Dedifferentiated amniotic fluid mesenchymal stem cell (primary cell): ENCODE measurements at regions not wholly inside any gene's neighbourhood (a gene's known extent, or its start where the extent isn't known, plus 50 kb on each side); places are given as distances from the start of the nearest gene placed in this dataset.
A peak's percentile ranks its signal among the peaks of the same experiment; 100 is the strongest.
"Not testable (repeated sequence)": the region's sequence is repeated elsewhere in the genome, so short reads cannot be mapped to it uniquely, and the experiment has no call there.

Source experiments
- DNase-seq: peaks from one replicate; pipeline ENCODE4 v3.0.0-alpha.2; 2016; ENCODE audit errors: extremely low spot score

GRCh38 chr10:32217216-32217615 lies 129.7 kb downstream of the EPC1 start:
- no peak for DNase-seq

DNA sequence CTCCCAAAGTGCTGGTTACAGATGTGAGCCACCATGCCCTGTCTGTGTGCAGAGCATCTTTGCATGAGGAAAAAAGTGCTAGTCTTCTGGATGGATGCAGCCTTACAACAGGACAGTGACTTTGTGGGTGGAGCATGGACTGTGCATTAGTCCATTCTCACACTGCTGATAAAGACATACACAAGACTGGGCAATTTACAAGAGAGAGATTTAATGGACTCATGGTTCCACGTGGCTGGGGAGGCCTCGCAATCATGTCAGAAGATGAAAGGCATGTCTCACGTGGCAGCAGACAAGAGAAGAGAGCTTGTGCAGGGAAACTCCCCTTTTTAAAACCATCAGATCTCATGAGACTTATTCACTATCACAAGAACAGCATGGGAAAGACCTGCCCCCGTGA lies 133.1 kb downstream of the EPC1 start:
- DNase-seq, result not testable (repeated sequence)

- no peak for DNase-seq
Observed at GRCh38 chr10:32211046-32211363, 136.0 kb downstream of the EPC1 start.

GRCh38 chr10:32210306-32211045 lies 136.5 kb downstream of the EPC1 start:
- DNase-seq, result no peak

- DNase-seq, result not testable (repeated sequence)
Observed at GRCh38 chr10:32208005-32208404, 139.0 kb downstream of the EPC1 start.

- DNase-seq, result no peak
Observed at GRCh38 chr10:32207544-32207943, 139.4 kb downstream of the EPC1 start.

- DNase-seq, result peak; percentile 50
Observed at GRCh38 chr10:32205670-32206069, 141.3 kb downstream of the EPC1 start.

- peak; percentile 24 for DNase-seq
Observed at GRCh38 chr10:32204606-32205005, 142.4 kb downstream of the EPC1 start.

GRCh38 chr10:32199714-32200394 lies 143.6 kb upstream of the KIF5B start:
- DNase-seq, result no peak

GRCh38 chr10:32197423-32197822 lies 141.2 kb upstream of the KIF5B start:
- DNase-seq, result no peak

- peak; percentile 65 for DNase-seq
Observed at GRCh38 chr10:32190890-32191491, 134.8 kb upstream of the KIF5B start.

GRCh38 chr10:32189400-32190084 lies 133.3 kb upstream of the KIF5B start:
- no peak for DNase-seq

DNA sequence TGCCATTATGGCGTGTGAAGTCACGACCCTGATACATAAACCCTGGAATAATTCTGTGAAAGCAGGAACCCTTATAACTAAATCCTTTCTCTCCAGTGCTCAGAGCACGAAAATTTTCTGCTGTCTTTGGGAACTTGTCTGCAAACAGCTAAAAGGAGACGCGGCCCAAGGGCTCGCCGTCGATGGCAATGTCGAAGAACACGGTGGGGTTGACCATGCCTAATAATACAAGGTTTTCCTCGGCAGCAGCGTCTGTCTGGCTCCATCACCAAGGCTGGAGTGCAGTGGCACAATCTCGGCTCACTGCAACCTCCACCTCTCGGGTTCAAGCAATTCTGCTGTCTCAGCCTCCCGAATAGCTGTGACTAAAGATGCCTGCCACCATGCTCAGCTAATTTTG lies 132.4 kb upstream of the KIF5B start:
- DNase-seq, result not testable (repeated sequence)

DNA sequence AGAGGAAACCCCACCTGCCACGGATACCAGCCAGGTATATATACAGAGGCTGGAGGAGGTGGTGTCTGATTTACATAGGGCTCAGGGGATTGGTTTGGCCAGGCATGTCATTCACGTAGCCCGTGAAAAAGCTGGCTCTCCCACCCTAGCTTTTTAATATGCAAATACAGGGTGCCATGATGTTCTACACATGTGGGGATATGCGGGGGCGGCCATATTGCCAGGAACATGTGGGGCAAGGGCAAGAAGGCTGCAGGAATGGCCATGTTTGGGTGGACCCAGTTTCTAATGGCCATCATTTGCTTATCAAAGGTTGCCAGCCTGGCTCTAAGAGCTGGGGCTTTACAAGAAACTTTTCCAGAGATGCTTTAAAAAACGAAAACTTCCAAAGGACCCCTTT lies 131.5 kb upstream of the KIF5B start:
- DNase-seq, result no peak

- not testable (repeated sequence) for DNase-seq
Observed at GRCh38 chr10:32183652-32184051, 127.4 kb upstream of the KIF5B start.

DNA sequence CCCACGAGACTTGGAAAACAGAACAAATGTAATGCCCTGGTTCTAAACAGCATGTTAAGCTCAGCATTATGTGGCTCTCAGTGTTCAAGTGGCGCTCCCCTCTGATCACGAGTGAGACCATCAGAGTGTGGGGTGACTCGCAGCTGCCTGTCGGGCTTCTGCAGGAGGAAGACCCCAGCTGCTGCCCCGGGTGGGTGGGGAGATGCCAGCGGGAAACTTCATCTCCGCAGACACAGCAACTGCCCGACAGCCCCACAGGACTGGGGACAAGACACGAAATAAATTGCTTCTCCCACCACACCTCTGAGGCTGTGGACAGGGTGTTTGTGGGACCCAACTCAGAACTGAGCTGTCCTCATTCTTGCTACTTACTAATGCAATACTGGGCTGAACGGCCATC lies 126.3 kb upstream of the KIF5B start:
- DNase-seq, result no peak

- no peak for DNase-seq
Observed at GRCh38 chr10:32180390-32181280, 124.4 kb upstream of the KIF5B start.

DNA sequence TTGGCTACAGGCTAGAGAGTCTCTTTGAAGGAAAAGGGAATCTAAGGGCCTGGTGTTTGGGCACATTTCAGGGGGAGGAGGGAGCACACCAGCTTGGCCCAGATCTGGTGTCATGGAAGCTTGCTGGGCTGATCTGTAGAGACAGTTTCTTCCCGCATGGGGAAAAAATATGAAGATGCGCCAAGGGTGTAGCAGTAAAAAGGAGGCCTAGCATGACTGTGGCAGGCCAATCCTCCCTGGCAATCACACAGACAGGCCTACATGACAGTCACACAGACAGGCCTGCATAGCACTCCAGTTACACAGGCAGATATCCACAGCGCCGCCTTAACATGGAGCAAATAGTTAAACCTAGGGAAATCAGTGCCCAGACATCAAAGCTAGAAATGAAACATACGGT lies 123.6 kb upstream of the KIF5B start:
- DNase-seq, result no peak

- not testable (repeated sequence) for DNase-seq
Observed at GRCh38 chr10:32177594-32177993, 121.4 kb upstream of the KIF5B start.

DNA sequence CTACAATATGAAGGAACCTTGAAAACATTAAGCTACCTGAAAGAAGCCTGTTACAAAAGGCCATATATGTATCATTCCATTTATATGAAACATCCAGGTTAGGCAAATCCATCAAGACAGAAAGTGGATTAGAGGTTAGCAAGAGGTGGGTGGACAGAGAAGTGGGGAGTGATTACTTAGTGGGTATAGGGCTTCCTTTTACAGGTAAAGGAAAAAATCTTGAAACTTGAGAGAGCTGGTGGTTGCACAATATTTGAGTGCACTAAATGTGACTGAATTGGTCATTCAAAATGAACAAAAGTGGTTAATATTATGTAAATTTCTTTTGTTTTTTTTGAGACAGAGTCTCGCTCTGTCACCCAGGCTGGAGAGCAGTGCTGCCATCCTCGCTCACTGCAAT lies 119.4 kb upstream of the KIF5B start:
- DNase-seq, result no peak

GRCh38 chr10:32174349-32174893 lies 118.2 kb upstream of the KIF5B start:
- DNase-seq, result no peak
